H9 (cell line): ENCODE measurements at regions not wholly inside any gene's neighbourhood (a gene's known extent, or its start where the extent isn't known, plus 50 kb on each side); places are given as distances from the start of the nearest gene placed in this dataset.

Experiments
- DNase-seq: peaks from one replicate; pipeline ENCODE4 v3.0.0-alpha.2; 2017
- H2AFZ ChIP-seq: one replicate; pipeline ENCODE4 v1.6.1; 2013; ENCODE audit warnings: mild to moderate bottlenecking, low read length, control low read depth, moderate library complexity
- H2AK5ac ChIP-seq: 2 replicates; pipeline ENCODE4 v1.6.1; 2013; ENCODE audit warnings: low read length, control low read depth, mixed read lengths; ENCODE audit not compliant: insufficient read length
- H2BK120ac ChIP-seq: one replicate; pipeline ENCODE4 v1.6.1; 2013; ENCODE audit warnings: low read depth, mild to moderate bottlenecking, low read length, control low read depth, inconsistent platforms; ENCODE audit not compliant: poor library complexity, severe bottlenecking
- H2BK12ac ChIP-seq: 2 replicates; pipeline ENCODE4 v1.6.1; 2013; ENCODE audit warnings: low read length, control low read depth, mixed read lengths, low read depth; ENCODE audit not compliant: insufficient read length
- H2BK15ac ChIP-seq: 2 replicates; pipeline ENCODE4 v1.6.1; 2013; ENCODE audit warnings: low read depth, low read length, control low read depth
- H2BK20ac ChIP-seq: one replicate; pipeline ENCODE4 v1.6.1; 2013; ENCODE audit warnings: low read depth, mild to moderate bottlenecking, low read length, control low read depth, inconsistent platforms; ENCODE audit not compliant: poor library complexity, severe bottlenecking
- H2BK5ac ChIP-seq: 2 replicates; pipeline ENCODE4 v1.6.1; 2013; ENCODE audit warnings: low read length, control low read depth, mixed read lengths; ENCODE audit not compliant: insufficient read length
- H3K14ac ChIP-seq: 2 replicates; pipeline ENCODE4 v1.6.1; 2013; ENCODE audit warnings: low read length, control low read depth; ENCODE audit not compliant: insufficient read depth
- H3K18ac ChIP-seq: 2 replicates; pipeline ENCODE4 v1.6.1; 2013; ENCODE audit warnings: low read depth, mild to moderate bottlenecking, mixed read lengths, low read length, control low read depth; ENCODE audit not compliant: insufficient read length
- H3K23ac ChIP-seq: 2 replicates; pipeline ENCODE4 v1.6.1; 2013; ENCODE audit warnings: low read length, control low read depth, mixed read lengths, low read depth; ENCODE audit not compliant: insufficient read length
- H3K23me2 ChIP-seq: 2 replicates; pipeline ENCODE4 v1.6.1; 2013; ENCODE audit warnings: low read depth, mild to moderate bottlenecking, mixed read lengths, low read length, control low read depth; ENCODE audit not compliant: insufficient read length, poor library complexity, severe bottlenecking
- H3K27ac ChIP-seq: 2 replicates; pipeline ENCODE4 v1.5.1; 2013; ENCODE audit warnings: low read length, control low read depth, mixed read lengths, low read depth; ENCODE audit not compliant: insufficient read length
- H3K27me3 ChIP-seq: 2 replicates; pipeline ENCODE4 v1.6.1; 2013; ENCODE audit warnings: low read length, control low read depth, inconsistent platforms; ENCODE audit not compliant: insufficient read depth
- H3K4ac ChIP-seq: 2 replicates; pipeline ENCODE4 v1.6.1; 2013; ENCODE audit warnings: low read depth, mild to moderate bottlenecking, control low read depth, inconsistent platforms, low read length, moderate library complexity
- H3K4me1 ChIP-seq: 2 replicates; pipeline ENCODE4 v1.6.1; 2013; ENCODE audit warnings: low read length, control low read depth, inconsistent platforms; ENCODE audit not compliant: insufficient read depth
- H3K4me2 ChIP-seq: 2 replicates; pipeline ENCODE4 v1.6.1; 2013; ENCODE audit warnings: low read length, control low read depth, mixed read lengths; ENCODE audit not compliant: insufficient read length, insufficient read depth
- H3K56ac ChIP-seq: 2 replicates; pipeline ENCODE4 v1.6.1; 2013; ENCODE audit warnings: low read depth, mild to moderate bottlenecking, mixed read lengths, low read length, control low read depth; ENCODE audit not compliant: insufficient read length
- H3K79me1 ChIP-seq: 2 replicates; pipeline ENCODE4 v1.6.1; 2013; ENCODE audit warnings: low read depth, mild to moderate bottlenecking, moderate library complexity, low read length, control low read depth, inconsistent platforms; ENCODE audit not compliant: insufficient read depth, poor library complexity, severe bottlenecking
- H3K79me2 ChIP-seq: 2 replicates; pipeline ENCODE4 v1.6.1; 2013; ENCODE audit warnings: low read length, control low read depth, inconsistent platforms; ENCODE audit not compliant: insufficient read depth
- H3K9ac ChIP-seq: 2 replicates; pipeline ENCODE4 v1.6.1; 2013; ENCODE audit warnings: low read length, control low read depth, mixed read lengths; ENCODE audit not compliant: insufficient read length; ENCODE audit errors: extremely low read depth
- H3K9me3 ChIP-seq: one replicate; pipeline ENCODE4 v1.6.1; 2013; ENCODE audit warnings: low read depth, low read length, inconsistent platforms; ENCODE audit not compliant: control insufficient read depth
- H3T11ph ChIP-seq: one replicate; pipeline ENCODE4 v1.6.1; 2013; ENCODE audit warnings: mild to moderate bottlenecking, low read length, control low read depth, inconsistent platforms
- H4K20me1 ChIP-seq: one replicate; pipeline ENCODE4 v1.6.1; 2013; ENCODE audit not compliant: control insufficient read depth, insufficient read length, insufficient read depth
- H4K5ac ChIP-seq: 2 replicates; pipeline ENCODE4 v1.6.1; 2013; ENCODE audit warnings: low read depth, mild to moderate bottlenecking, mixed read lengths, low read length, control low read depth; ENCODE audit not compliant: insufficient read length
- H4K8ac ChIP-seq: replicated peaks from 2 replicates; pipeline ENCODE4 v1.6.1; 2013; ENCODE audit warnings: low read length, control low read depth, mixed read lengths, low read depth; ENCODE audit not compliant: insufficient read length
- H4K91ac ChIP-seq: 2 replicates; pipeline ENCODE4 v1.6.1; 2013; ENCODE audit warnings: low read depth, mild to moderate bottlenecking, moderate library complexity, mixed read lengths, low read length, control low read depth; ENCODE audit not compliant: insufficient read length
- H3K27ac Mint-ChIP-seq, 3 experiments: 2 replicates in 2 of 3; 3 replicates in 1 of 3; pipeline ENCODE4 v1.8.0; 2020 to 2021; ENCODE audit warnings: mixed read lengths in 3 of 3, mild to moderate bottlenecking in 1 of 3, moderate library complexity in 1 of 3
- H3K27me3 Mint-ChIP-seq: 2 replicates; pipeline ENCODE4 v1.8.0; 2021; ENCODE audit warnings: low read depth, mild to moderate bottlenecking, moderate library complexity, mixed read lengths
- H3K36me3 Mint-ChIP-seq, 3 experiments: 2 replicates in 2 of 3; 3 replicates in 1 of 3; pipeline ENCODE4 v1.8.0; 2020 to 2021; ENCODE audit warnings: low read depth in 3 of 3, mixed read lengths in 3 of 3; ENCODE audit not compliant: insufficient read depth in 1 of 3
- H3K4me1 Mint-ChIP-seq, 2 experiments: 2 replicates each; pipeline ENCODE4 v1.8.0; 2020; ENCODE audit warnings: mixed read lengths in 2 of 2
- H3K4me3 Mint-ChIP-seq, 2 experiments: 2 replicates in 1 of 2; 3 replicates in 1 of 2; pipeline ENCODE4 v1.8.0; 2020 to 2021; ENCODE audit warnings: mild to moderate bottlenecking in 2 of 2, mixed read lengths in 2 of 2, moderate library complexity in 1 of 2
- H3K9me3 Mint-ChIP-seq, 2 experiments: 2 replicates in 1 of 2; 3 replicates in 1 of 2; pipeline ENCODE4 v1.8.0; 2020; ENCODE audit warnings: mild to moderate bottlenecking in 2 of 2, mixed read lengths in 2 of 2, moderate library complexity in 1 of 2
- CTCF ChIP-seq: fragments of 200-600 bp; sonication (generic); conservative IDR thresholded peaks from 3 replicates; pipeline ENCODE4 v1.8.0; 2021; ENCODE audit warnings: antibody characterized with exemption, mild to moderate bottlenecking
- WGBS: extraction: QIAGEN DNeasy Blood & Tissue Kit; methylation state at CpG from one replicate; pipeline ENCODE4 v1.1.7; 2013; ENCODE audit warnings: missing lambda C conversion rate, low lambda C conversion rate, mixed read lengths; ENCODE audit not compliant: insufficient read length; ENCODE audit errors: extremely low coverage; 5-methylcytosine and 5-hydroxymethylcytosine counted together

DNA sequence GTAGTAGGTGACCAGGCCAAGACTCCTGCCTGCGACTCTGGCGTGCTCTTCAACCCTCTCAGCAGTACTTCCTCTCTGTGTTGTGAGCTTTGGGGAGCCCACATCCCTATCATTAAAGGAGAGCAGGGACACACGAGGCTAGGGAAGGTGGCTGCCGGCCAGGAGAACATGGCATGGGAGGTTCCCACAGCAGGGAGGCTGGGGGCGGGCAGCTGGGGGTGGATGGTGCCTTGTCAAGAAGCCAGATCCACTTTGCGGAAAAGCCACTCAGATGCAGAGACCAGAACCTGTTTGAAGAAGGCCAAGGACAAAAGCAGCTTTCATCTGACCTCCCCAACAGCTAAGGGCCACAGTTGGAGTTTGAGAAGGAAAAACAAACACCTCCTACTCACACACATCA lies 198.6 kb downstream of the BCL11B start:
- no peak for TF ChIP-seq CTCF
- no peak overlapping the region for H4K91ac ChIP-seq
- H3K56ac ChIP-seq = no peak overlapping the region
- H3K4ac ChIP-seq = no peak overlapping the region
- Mint-ChIP-seq H3K9me3 (peaks cover 0 to 9% of the 10 kb centered on the region in 2 experiments), H3K4me1 (no peaks in the 10 kb centered on the region), H3K27ac (no peak overlapping the region), H3K36me3 (peaks cover 0 to 5% (median 0%) of the 10 kb centered on the region in 3 experiments; a peak in 2 of 7 replicates), H3K27me3 (no peaks in the 10 kb centered on the region), H3K4me3 (no peak overlapping the region)
- H2BK5ac ChIP-seq = no peak overlapping the region
- H3K9me3 ChIP-seq = no peaks in the 10 kb centered on the region
- no peak overlapping the region for H3K14ac ChIP-seq
- no peak overlapping the region for H3K23ac ChIP-seq
- no peak overlapping the region for H3K9ac ChIP-seq
- no CpG with 5 or more reads among the region's 6 CpGs for WGBS
- no peak overlapping the region for H4K8ac ChIP-seq
- no peaks in the 10 kb centered on the region; the same call in 1 of the 2 replicates for H3K4me1 ChIP-seq
- H3K18ac ChIP-seq = no peak overlapping the region
- no peaks in the 10 kb centered on the region for H3K23me2 ChIP-seq
- no peak overlapping the region for H2AFZ ChIP-seq
- no peaks in the 10 kb centered on the region for H4K20me1 ChIP-seq
- H3T11ph ChIP-seq = no peak overlapping the region
- no peak overlapping the region for H2AK5ac ChIP-seq
- no peak overlapping the region for H2BK120ac ChIP-seq
- no peak overlapping the region for H2BK20ac ChIP-seq
- no peak overlapping the region for H3K27ac ChIP-seq
- H4K5ac ChIP-seq = no peak overlapping the region
- no peaks in the 10 kb centered on the region for H3K79me1 ChIP-seq
- no peaks in the 10 kb centered on the region for H3K79me2 ChIP-seq
- peak; percentile 8 for DNase-seq
- no peak overlapping the region for H2BK12ac ChIP-seq
- H3K4me2 ChIP-seq = no peak overlapping the region
- H3K27me3 ChIP-seq = no peaks in the 10 kb centered on the region
- H2BK15ac ChIP-seq = no peak overlapping the region
